ENCODE measurements at regions not wholly inside any gene's neighbourhood (a gene's known extent, or its start where the extent isn't known, plus 50 kb on each side); places are given as distances from the start of the nearest gene placed in this dataset.

DNA sequence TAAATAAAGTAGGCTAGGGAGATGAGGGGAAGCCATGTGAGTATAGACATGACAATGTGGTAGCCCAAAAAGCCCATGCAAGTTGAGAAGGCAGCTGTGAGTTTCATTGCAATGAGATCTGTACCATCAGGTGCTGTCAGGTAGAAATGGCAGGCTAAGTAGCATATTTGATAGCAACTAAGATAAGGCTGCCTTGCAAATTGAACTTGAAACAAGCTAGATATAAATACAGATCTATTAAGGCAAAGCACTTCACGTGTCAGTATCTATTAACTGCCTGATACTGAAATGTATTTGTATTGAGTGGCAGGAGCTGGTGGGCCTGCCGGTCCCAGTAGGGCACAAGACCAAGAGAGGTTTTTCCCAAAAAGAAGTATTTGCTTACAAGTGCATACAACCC is 419.9 kb downstream of the TDRD15 start:
- DNase-seq: no peak

DNA sequence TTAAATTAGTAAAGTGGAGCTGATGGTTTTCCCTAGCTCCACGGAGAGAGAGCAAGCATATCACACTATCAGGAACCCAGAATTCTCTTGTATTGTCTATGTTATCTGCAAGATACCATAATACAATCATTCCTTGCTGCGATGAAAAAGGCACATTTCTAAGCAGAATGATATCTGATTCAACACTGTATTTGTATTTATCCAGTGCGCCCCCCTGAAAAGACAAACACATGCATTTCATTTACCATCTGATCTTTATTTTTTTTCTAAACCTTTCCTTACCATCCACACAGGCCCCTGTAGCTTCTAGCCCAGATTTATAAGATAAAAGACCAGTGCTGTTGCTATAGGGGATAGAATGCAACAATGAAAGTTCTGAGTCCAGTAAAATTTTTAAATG is 420.6 kb downstream of the TDRD15 start:
- no peak for DNase-seq

DNA sequence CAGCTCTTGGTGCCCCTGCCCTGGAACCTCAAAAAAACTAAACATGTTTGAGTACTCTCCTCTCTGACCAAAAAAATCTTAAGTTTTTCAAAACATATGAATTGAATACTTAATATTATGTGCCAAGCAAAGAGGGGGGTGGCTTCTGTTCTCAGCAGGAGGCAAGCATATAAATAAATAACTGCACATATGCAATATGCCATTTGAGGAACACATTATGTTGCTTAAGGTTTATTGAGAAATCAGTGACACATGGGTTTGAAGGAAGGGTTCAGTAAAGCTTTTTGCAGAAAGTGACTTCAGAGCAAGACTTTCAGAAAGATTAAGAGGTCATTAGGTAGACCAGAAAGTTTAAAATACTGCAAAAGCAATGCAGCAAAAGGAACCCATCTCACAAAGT is 429.2 kb downstream of the TDRD15 start:
- DNase-seq: no peak

DNA sequence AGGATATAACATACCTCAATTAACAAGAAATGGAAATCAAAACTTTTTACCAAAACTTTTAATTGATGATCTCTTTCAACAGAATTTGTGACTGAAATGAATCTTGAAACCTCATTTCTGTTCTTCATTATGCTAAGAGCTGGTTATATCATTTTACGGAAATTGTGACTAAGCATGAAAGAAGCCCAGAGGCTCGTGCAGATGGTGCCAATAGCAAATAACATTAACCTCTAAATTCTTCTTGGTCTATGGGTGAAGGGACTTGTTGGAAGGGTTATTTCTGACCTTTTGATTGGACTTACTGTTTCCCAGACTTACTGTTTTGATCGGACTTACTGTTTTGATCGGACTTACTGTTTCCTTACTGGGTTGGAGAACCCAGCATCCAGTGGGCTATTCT is 435.6 kb downstream of the TDRD15 start:
- DNase-seq: no peak

DNA sequence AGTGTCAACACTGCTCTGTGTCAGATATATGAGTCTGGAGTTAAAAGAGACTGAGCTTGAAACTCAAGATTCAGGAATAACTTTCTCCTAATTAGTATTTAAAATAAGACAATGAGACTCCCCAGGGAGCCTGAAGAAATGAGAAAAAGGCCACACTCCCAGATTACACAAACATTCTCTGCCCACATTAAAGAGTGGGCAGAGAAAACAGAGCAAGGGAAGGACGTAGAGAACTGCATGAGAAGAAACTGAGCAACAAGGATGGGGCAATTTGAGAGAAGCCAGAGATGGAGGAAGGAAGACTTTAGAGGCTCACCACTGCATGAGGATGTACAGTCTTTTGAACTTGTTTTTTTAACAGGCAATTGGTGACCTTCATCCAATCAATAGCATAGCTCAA is 438.2 kb downstream of the TDRD15 start:
- no peak for DNase-seq

DNA sequence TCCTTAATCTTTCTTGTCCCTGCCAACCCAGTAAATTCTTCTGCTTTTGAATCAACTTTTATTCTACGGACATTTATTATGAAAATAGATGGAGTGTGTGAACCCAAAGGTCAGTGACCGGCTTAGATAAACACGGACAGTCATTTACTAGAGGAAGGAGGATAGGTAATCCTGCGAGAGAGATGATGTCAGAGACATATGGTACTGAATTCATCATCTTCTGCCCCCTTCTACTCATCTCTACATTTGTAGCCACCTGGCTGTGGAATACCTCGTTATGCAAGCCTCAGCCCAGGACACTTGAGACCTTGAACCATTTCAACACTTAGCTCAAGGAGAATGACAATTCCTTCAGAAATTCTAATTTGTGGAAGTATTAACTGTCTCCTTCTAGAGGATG is 443.6 kb downstream of the TDRD15 start:
- no peak for DNase-seq

DNA sequence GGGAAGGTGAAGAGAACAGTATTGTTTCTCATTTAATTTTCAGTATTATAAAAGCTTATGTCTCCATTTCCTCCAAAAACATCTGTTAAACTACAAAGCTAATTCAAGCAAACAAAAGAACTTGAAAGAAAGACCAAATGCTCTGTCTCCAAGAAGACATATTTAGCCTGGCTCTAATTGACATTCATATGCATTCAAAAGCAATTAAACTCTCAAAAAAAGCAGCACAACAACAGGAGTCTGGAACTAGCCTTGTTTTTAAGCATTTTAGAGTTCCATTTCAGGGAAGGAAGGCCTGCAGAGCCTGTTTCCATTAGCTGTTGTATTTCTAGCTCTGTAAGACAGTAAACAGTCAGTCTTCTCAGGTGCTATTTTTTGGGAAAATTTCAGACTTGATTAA is 447.9 kb downstream of the TDRD15 start:
- DNase-seq: no peak

DNA sequence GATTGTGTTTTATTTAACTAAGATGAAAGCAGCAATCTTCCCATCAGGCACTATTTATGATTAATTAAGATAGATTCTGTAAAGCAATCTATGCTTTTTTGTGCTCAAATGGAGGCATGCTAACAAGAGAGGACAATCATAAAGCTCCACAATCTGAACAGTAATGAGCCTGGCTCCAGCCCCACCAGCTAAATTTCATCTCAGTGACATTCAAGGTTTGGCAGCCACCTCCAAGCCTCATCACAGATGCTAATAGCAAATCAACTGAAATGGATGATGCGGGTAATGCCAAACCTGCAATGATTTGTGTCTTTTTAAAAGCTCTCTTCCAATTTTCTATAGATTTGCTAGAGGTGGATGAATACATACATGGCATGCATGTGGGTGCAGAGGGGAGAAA is 456.6 kb downstream of the TDRD15 start:
- no peak for DNase-seq

DNA sequence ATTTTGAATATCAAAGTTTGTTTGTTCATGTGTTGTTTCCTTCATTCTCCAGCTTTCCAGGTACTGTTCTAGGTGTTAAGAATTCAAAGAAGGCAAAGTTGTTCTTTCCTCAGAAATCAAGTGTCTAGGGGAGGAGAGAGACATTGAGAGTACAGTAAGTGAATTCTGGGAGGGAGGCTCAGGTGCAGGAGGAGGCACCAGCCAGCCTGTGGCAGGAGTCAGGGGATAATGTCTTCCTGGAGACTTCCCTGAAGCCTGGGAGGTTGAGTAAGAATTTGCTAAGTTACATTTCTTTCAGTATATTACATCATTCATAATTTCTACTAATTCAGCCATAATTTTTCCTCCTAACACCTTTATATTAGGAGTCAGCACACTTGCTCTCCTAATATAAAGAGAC is 462.1 kb downstream of the TDRD15 start:
- no peak for DNase-seq

DNA sequence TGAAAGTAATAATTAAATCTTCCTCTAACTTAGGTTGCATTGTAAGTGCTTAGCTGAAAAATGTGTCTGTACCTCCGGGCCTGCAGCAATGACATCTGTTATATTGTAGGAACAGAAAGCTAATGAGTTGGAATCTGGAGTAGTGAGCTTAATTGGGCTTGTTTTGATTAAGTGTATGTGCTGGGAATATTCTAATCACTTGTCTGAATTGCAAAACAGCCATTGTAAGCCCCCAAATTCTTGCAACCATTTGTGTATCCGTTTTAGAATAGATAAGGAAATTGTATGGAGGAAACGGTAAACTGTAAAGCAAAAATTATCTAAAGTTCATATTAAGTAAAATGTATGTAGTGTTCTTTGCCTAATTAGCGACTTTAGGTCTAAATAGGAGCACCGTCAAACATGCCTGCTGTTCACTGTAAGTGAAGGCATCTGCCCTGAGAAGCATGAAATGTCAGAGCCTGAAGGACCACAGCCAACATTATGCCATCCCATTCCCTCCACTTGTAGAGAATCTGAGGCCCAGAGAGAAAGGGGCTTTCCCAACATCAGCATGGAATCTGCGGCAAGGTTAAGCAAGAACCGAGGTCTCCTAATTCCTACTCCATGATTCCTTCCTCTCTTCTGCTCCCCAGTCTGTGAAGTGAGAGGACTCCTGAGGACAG is 466.4 kb downstream of the TDRD15 start:
- DNase-seq: no peak

DNA sequence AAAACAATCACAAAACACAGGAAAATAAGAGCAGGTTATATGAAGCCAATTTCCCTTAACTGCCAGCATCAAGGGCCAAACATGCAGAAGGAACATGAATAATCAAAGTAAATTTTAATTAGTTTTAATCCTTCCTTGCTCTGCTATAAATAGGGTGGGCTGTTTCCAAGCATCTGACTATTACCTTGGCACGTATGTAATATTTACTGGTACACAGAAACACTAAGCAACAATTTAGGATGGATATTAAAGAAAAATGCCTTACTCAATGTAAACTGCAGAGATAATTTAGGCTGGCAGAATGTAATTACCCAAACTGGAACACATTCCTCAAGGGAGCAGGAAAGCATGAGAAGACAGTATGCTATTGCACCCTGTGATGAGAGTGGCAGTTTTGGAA is 468.2 kb downstream of the TDRD15 start:
- no peak for DNase-seq

DNA sequence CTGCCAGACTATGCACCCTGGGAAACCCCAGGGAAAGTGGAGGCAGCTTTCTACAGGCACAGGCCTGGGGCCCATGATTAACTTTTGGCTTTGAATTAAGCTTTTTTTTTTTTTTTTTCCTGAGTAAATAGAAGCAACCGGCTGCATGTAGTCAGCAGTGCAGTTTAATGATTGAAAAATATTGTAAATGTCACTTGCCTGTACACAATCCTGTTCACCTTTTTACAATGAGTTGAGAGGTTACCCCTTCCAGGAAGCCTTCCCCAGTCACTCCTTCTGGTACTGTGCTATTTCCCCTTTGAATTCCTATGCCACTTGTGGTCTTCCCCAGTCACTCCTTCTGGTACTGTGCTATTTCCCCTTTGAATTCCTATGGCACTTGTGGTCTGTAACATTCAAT is 475.6 kb downstream of the TDRD15 start:
- DNase-seq: no peak

DNA sequence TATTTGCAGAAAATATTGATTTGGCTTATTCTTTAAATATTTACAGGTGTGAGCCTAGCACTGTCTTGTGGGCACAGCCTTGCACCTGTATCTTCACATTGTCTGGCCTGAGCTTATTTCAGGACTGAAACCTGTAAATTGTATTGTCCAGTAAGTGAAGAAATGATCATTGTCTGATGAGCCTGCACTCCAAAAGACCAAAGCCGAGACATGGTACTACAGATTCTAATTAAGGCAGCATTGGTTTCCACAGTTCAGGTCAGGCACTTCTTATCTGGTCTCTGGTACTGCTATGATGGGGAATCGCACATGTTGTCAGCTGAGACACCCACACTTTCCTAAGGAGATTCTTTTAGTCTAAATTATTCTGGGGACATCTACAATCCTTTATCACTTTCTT is 479.0 kb downstream of the TDRD15 start:
- DNase-seq: no peak

DNA sequence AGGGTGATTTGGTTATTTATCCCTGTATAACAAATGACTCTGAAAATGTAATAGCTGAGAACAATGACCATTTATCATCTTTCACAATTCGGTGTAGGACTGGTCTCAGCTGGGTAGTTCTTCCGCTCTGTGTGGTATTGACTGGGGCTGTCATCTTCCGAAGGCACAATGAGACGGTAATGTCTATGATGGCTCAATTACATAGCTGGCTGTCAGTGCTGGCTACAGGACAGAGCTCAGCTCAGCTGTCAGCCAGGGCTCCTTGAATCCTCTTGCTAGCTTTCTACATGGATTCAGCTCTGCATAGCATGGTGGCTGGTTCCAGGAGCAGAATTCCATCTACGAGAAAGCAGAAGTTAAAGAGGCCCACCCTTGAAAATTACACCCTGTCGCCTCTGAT is 483.8 kb downstream of the TDRD15 start:
- DNase-seq: no peak

DNA sequence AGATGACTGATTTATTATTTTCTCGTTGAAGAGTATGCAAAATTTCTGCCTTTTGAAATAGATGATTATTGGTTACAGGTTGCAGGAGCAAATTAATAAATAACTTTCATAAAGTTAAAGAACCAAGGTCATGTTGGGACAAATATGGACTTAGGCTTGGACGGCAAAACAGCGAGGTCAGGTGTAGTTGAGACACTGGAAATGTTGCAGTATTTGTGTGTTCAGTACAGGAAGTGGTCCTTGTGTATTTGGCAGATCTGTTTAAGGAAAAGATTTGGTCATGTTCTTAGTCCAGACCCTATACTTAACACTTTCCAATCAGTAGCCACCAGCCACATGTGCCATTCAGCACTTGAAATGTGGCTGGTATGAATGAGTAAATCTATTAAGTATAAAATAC is 486.5 kb downstream of the TDRD15 start:
- no peak for DNase-seq

DNA sequence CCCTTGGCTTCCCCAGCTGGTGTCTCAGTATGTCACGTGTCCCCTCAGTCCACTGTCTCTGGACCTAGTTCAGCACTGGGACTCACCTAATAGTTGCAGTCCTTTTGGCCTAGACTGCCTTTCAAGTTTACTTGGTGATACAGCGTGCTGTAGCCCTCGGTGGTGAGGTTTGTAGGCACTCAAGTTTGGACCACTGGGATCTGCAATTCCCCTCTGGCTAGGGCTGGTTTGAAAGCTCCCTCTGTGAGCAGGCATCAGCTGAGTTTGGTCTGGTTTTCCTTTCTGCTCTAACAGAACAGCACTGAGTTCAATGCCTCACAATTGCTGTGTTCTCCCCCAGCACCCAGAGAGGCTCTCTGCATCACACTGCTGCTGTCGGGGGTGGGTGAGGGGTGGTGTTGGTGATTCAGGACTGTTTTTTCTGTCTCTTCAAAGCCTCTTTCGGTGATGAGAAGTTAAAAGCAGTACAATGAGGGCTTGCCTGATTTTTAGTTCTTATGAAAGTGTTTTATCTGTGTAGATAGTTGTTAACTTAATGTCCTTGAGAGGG is 494.2 kb downstream of the TDRD15 start:
- no peak for DNase-seq

DNA sequence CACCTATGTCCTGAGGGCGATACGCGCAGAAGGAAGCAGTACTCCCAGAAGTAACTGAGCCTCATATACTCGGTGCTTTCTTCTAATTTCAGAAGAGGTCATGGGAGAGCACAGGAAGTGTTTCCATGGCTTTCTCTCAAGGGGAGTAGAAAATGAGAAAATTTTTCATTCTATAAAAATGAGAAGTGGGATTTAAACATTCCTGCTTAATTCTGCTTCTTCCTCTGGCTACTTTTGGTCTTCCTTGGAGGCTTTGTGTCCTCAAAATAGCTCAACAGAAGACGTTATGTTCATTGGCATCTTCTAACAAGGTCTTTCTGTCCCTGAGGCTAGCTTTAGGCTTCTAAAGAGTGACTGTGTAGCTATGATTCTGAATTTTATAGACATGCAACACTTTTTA is 497.0 kb downstream of the TDRD15 start:
- DNase-seq: no peak

DNA sequence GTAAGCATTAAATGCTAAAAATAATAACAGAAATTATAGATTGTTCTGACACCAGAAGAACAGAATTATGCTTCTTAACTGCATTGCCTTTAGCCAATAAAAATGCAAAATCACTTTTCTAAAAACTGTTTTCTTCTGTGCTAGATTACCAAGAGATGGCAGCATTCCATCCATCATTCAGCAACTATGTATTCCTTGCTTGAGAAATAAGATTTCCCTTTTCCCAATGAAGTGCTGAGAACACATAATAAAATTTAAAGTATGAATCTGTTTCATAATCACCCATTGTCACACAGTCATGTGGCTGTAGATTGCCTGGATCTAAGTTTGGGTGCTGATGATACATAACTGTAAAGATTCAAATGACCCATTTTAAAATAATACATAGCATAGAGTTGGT is 504.2 kb downstream of the TDRD15 start:
- no peak for DNase-seq

DNA sequence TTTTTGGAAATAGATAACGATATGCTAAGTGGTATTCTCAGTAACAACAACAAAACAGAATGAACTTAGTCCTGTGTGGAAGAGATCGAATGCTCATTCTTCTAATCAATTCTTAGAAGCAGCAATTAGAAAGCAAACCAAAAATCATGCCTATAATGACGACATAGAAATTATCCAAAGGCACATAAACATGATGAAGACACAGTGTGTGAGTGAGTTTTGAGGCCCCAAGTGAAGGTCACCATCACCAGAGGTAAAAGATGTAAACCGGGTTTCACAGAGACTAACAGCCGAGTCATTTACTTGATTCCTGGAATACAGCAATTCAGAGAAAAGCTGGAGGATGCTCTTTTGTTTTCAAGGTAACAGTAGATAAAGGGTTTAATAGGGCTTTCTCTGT is 509.2 kb downstream of the TDRD15 start:
- DNase-seq: no peak

DNA sequence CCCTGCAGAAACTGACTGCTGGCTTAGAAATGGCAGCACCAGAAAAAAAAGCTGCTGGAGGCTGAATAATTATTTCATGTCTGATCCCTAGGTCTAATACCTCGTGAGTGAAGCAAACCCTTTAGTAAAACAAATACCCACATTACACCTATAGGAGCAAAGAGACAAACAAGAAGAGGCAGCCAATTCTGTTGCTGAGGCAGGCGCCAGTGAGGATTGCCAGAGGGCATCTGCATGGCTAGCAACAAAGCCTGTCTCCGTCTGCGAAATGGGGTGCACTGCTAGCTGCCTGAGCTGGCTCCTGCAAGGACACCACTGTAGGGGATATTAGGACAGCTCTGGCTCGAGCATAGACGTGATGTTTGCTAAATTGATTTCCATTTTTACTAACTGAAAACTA is 509.7 kb downstream of the TDRD15 start:
- DNase-seq: no peak

DNA sequence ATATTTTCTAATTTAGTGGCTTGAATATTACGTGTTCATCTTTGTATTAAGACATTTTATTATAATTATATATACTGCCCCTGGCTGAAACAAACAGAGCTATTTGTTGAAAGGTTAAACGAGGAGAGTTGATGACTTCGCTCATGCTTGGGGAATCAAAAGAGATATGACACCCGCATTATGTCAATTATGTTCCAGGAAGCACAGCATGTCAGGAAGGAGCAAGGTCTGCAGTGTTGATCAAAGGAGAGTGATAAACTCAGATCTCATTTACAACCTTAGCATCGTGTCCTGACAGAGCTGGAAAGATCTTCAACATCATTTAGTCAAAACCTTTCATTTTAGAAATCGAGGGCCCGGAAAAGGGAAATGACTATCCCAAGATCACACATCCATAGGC is 510.1 kb downstream of the TDRD15 start:
- DNase-seq: no peak

DNA sequence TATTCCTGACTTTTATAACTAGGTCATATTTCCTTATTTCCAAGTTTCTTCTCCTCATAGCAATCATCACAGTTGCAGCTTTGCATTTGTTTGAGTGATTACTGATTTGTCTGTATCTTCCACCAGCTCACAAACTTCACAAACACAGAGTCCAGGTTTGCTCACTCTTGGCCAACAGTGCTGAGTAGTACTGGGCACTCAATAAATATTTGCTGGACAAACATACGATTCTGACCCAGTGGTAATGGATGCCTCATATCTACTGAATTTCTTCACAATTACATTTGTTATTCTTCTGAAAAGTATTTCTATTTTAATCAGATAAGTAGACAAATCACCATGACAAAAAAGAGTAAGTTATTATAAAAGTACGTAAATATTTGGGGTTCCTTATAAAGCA is 516.3 kb downstream of the TDRD15 start:
- no peak for DNase-seq

DNA sequence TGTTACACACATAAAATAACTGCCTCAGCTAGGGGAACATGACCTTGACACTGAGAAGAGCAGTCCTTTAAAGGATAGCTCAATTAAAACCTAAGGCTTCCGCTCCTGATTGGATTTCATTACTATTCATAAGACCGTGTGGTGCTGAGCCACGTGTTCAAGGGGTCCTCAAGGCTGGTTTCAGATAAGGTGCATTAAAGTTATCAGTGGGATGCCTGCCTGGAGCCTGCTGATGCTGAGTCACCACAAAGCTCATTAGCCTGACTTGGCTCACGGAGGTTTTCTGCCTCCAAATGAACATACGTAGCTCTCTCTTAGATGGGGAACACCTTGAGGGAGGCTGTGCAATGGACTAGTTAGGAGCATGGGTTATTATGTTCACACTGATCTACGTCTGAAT is 518.9 kb downstream of the TDRD15 start:
- DNase-seq: no peak

DNA sequence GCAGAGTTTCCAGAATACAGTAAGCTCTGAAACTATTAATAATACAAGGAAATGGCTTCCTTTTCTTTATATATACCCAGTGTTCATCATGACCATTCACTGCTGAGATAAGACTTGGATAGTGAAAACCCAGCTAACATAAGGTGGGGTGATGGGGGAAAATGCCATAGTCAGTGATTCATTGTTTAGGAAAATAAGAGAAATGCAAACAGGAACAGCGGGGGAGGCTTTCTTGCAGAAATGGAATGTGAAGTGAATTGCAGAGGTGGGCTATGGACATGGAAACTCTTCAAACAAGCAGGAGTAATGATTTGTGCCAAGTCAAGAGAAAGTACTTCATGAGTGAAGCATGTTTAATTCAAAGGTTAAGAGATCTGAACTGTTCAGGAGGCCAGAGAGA is 519.4 kb downstream of the TDRD15 start:
- DNase-seq: no peak

DNA sequence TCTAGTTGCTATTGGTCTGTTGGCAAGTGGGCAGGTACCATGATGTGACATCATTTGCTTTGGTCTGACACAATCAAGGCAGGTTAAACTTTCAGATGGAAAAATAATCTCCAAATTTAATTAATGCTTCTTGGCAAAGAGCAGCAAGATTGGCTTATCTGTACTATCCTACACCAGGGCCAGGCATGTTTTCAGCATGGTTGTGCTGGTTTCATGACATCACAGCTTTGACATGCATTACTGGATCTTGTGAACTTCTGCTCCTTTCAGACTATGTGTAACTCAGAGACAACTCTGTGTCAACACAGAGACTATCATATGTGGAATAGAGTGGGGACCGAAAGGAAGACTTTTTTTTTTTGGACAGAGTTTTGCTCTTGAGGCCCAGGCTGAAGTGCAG is 520.5 kb downstream of the TDRD15 start:
- DNase-seq: no peak

DNA sequence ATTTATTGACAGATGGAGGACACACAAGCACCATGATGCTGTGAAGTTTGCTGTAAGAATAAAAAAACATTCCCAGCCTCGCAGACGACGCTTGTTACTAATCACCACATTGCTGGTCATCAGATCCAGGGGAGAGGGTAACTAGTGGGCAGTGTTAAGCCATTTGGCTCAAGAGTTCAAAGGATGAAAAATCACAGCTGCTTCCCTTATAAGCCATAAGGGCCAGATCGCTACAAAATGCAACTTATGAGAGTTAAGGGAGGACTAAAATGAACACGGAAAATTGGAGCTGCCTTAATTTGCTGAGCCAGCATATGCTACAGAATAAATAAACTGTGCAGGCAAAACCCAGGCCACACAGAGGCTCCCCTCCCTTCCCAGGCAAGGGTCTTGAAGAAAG is 522.6 kb downstream of the TDRD15 start:
- DNase-seq: no peak
